Osteoblast (primary cell): ENCODE measurements at regions not wholly inside any gene's neighbourhood (a gene's known extent, or its start where the extent isn't known, plus 50 kb on each side); places are given as distances from the start of the nearest gene placed in this dataset.

Experiments
- DNase-seq: peaks from one replicate; pipeline ENCODE4 v3.0.0; 2011; ENCODE audit warnings: low spot score, mixed read lengths; ENCODE audit not compliant: insufficient read length; ENCODE audit errors: missing footprints
- H2AFZ ChIP-seq: 2 replicates; pipeline ENCODE4 v1.6.0; 2011; ENCODE audit warnings: mild to moderate bottlenecking, low read length
- H3K27ac ChIP-seq: 2 replicates; pipeline ENCODE4 v1.5.1; 2011; ENCODE audit warnings: mild to moderate bottlenecking, low read depth, low read length, moderate library complexity
- H3K27me3 ChIP-seq: 2 replicates; pipeline ENCODE4 v1.6.0; 2012; ENCODE audit warnings: mild to moderate bottlenecking, control low read depth, inconsistent platforms, low read length, moderate library complexity; ENCODE audit not compliant: insufficient read depth
- H3K36me3 ChIP-seq: 2 replicates; pipeline ENCODE4 v1.5.1; 2011; ENCODE audit warnings: mild to moderate bottlenecking, low read length, control low read depth, moderate library complexity; ENCODE audit not compliant: insufficient read depth
- H3K4me1 ChIP-seq: 2 replicates; pipeline ENCODE4 v1.5.1; 2011; ENCODE audit warnings: mild to moderate bottlenecking, low read length, control low read depth, moderate library complexity; ENCODE audit not compliant: insufficient read depth
- H3K4me2 ChIP-seq: 2 replicates; pipeline ENCODE4 v1.6.0; 2011; ENCODE audit warnings: mild to moderate bottlenecking, low read length; ENCODE audit not compliant: insufficient read depth
- H3K4me3 ChIP-seq: fragments of 200-600 bp; sonication (generic); 3 replicates; pipeline ENCODE4 v1.5.1; 2012; ENCODE audit warnings: mild to moderate bottlenecking, low read length, inconsistent platforms; ENCODE audit not compliant: insufficient read depth
- H3K79me2 ChIP-seq: 2 replicates; pipeline ENCODE4 v1.6.0; 2012; ENCODE audit warnings: mild to moderate bottlenecking, low read length, control low read depth, inconsistent platforms; ENCODE audit not compliant: insufficient read depth
- H3K9me3 ChIP-seq: 2 replicates; pipeline ENCODE4 v1.5.1; 2011; ENCODE audit warnings: low read depth, low read length, control low read depth
- H4K20me1 ChIP-seq: 2 replicates; pipeline ENCODE4 v1.6.0; 2012; ENCODE audit warnings: mild to moderate bottlenecking, low read length, control low read depth; ENCODE audit not compliant: insufficient read depth
- TF ChIP-seq, protein P1 (sequence below): IDR thresholded peaks from 2 replicates; pipeline ENCODE4 v1.5.1; 2011; ENCODE audit warnings: mild to moderate bottlenecking, low read depth, low read length, moderate library complexity; ENCODE audit errors: extremely low read depth

DNA sequence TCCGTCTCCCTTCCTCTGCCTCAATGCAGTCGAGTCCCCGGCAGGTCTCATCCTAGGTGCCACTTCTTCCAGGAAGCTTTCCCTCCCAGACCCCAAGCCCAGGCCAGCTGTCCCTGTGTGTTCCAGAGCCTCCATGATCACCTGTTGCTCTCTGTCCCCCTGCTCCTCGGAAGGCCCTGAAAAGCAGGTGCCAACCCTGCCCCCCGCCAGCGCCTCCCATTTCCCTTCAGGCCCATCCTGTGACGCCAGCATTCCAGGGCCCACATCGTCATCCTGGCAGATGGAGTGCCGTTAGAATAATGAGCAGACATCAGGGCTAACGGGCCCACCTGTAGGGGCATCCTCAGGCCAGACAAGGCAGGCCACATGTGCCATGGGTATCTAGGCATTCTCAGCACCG, 253.0 kb upstream of the PPP2R2D start:
- Histone ChIP-seq H3K4me3 (no peak overlapping the region), H3K4me2 (no peak overlapping the region), H4K20me1 (no peaks in the 10 kb centered on the region), H3K79me2 (no peaks in the 10 kb centered on the region), H2AFZ (no peak overlapping the region), H3K4me1 (no peaks in the 10 kb centered on the region), H3K9me3 (no peaks in the 10 kb centered on the region), H3K27ac (no peak overlapping the region), H3K36me3 (no peaks in the 10 kb centered on the region), H3K27me3 (no peaks in the 10 kb centered on the region)
- TF ChIP-seq, protein P1, sequence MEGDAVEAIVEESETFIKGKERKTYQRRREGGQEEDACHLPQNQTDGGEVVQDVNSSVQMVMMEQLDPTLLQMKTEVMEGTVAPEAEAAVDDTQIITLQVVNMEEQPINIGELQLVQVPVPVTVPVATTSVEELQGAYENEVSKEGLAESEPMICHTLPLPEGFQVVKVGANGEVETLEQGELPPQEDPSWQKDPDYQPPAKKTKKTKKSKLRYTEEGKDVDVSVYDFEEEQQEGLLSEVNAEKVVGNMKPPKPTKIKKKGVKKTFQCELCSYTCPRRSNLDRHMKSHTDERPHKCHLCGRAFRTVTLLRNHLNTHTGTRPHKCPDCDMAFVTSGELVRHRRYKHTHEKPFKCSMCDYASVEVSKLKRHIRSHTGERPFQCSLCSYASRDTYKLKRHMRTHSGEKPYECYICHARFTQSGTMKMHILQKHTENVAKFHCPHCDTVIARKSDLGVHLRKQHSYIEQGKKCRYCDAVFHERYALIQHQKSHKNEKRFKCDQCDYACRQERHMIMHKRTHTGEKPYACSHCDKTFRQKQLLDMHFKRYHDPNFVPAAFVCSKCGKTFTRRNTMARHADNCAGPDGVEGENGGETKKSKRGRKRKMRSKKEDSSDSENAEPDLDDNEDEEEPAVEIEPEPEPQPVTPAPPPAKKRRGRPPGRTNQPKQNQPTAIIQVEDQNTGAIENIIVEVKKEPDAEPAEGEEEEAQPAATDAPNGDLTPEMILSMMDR: no peak
- DNase-seq: no peak

DNA sequence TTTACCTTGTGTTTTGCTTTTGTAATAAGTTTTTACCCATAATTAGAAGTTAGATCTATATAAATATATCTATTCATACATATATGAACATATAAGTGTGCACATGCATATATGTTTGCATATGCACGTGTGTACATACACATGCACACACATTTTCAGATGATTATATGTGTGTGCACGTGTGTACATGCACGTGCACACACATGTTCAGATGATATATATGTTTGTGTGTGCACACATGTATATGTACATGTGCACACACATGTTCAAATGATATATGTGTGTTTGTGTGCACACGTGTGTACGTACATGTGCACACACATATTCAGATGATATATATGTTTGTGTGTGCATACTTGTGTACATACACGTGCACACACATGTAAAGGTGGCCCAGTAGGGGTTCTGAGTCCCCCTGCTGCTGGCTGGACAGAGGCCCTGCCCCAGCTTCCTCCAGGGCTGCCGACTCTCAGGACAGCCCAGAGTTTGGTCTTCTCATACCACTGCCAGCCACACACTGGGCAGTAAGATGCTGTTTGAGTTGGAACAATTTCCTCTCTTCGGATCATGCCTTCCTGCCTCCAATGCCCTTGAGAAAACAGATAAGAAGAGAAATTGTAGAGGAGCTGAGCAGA, 252.3 kb upstream of the PPP2R2D start:
- H3K4me3 ChIP-seq: no peak overlapping the region
- no peak overlapping the region for H2AFZ ChIP-seq
- no peak overlapping the region for H3K4me2 ChIP-seq
- no peak for DNase-seq
- no peaks in the 10 kb centered on the region for H3K79me2 ChIP-seq
- no peaks in the 10 kb centered on the region for H3K36me3 ChIP-seq
- H3K4me1 ChIP-seq: no peaks in the 10 kb centered on the region
- H3K27me3 ChIP-seq: no peaks in the 10 kb centered on the region
- TF ChIP-seq, protein P1: no peak
- H3K9me3 ChIP-seq: peaks cover 3% of the 10 kb centered on the region
- no peaks in the 10 kb centered on the region for H4K20me1 ChIP-seq
- H3K27ac ChIP-seq: no peak overlapping the region

DNA sequence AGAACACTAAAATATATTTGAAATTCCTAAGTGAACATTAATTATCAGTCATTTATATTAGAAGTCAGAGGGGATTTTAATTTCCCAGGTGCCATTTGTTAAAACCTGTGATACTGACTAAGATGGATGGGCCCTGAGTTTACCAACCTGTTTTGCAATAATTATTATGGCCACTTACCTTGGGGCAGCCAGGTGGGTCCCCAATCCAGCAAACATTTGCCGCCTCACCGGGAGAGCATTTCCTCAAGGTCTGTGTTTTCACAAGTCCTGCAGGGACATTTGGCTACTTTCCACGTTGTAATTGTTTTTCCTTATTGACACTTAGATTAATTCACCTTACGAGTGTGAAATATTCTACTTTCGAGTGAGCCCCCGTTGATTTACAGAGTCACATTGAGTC, 251.2 kb upstream of the PPP2R2D start:
- H3K36me3 ChIP-seq: no peaks in the 10 kb centered on the region
- H3K4me3 ChIP-seq: no peak overlapping the region
- DNase-seq: no peak
- H3K27ac ChIP-seq: no peak overlapping the region
- no peaks in the 10 kb centered on the region for H3K79me2 ChIP-seq
- H2AFZ ChIP-seq: no peak overlapping the region
- H3K4me1 ChIP-seq: no peaks in the 10 kb centered on the region
- H3K27me3 ChIP-seq: no peaks in the 10 kb centered on the region
- no peak overlapping the region for H3K4me2 ChIP-seq
- TF ChIP-seq, protein P1: no peak
- H3K9me3 ChIP-seq: peaks cover 3% of the 10 kb centered on the region
- no peaks in the 10 kb centered on the region for H4K20me1 ChIP-seq

DNA sequence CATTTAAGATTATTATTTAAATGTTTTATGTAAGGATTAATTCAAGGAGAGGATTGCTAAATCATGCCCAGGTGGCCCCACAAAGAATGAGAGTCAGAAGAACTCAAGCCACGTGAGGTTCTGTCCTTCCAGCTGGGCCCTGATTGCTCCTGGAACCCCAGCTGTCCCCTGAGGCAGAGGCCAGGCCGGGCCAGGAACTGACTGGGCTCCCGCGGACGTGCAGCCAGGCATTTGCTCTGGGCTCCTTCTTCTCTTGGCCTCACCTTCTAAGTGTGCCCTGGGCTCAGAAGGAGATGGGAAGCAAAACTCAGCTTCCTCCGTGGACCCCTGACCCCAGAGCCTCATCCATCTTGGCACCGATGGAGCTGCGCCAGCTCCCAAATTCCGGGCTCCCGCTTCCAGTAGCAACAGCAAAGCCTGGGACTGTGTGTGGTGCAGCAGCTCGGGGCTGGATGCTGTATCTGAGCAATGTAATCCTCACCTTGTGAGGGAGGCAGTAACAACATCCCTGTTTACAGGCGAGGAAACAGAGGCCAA, 250.6 kb upstream of the PPP2R2D start:
- H3K79me2 ChIP-seq: no peaks in the 10 kb centered on the region
- no peak overlapping the region for H3K4me2 ChIP-seq
- no peaks in the 10 kb centered on the region for H3K4me1 ChIP-seq
- TF ChIP-seq, protein P1: no peak
- no peak for DNase-seq
- H4K20me1 ChIP-seq: no peaks in the 10 kb centered on the region
- H3K4me3 ChIP-seq: no peak overlapping the region
- no peak overlapping the region for H2AFZ ChIP-seq
- no peaks in the 10 kb centered on the region for H3K36me3 ChIP-seq
- no peak overlapping the region for H3K27ac ChIP-seq
- peaks cover 3% of the 10 kb centered on the region for H3K9me3 ChIP-seq
- H3K27me3 ChIP-seq: no peaks in the 10 kb centered on the region
